Liver (tissue), 3 donors: ENCODE measurements at regions not wholly inside any gene's neighbourhood (a gene's known extent, or its start where the extent isn't known, plus 50 kb on each side); places are given as distances from the start of the nearest gene placed in this dataset.

Experiments
- ATF3 ChIP-seq: IDR thresholded peaks from 2 replicates; pipeline ENCODE4 v1.6.1; 2016; ENCODE audit warnings: antibody characterized with exemption
- CTCF ChIP-seq: fragments of 150-350 bp; IDR thresholded peaks from 2 replicates; pipeline ENCODE4 v1.5.1; 2017; ENCODE audit warnings: improper control_type of control experiment, low read depth, low read length; ENCODE audit not compliant: missing input control
- EGR1 ChIP-seq, 2 donors: IDR thresholded peaks; 2 replicates each; pipeline ENCODE4 v1.6.1; 2016 to 2018; ENCODE audit warnings: antibody characterized with exemption in 2 of 2, low read depth in 2 of 2
- FOXA1 ChIP-seq: IDR thresholded peaks from 2 replicates; pipeline ENCODE4 v1.6.1; 2016; ENCODE audit warnings: antibody characterized with exemption
- GABPA ChIP-seq, 2 donors: IDR thresholded peaks in 1 of 2; conservative IDR thresholded peaks in 1 of 2; 2 replicates each; pipeline ENCODE4 v1.6.1; 2016; ENCODE audit warnings: antibody characterized with exemption in 2 of 2, mild to moderate bottlenecking in 1 of 2, moderate library complexity in 1 of 2
- HNF4A ChIP-seq, 2 donors: conservative IDR thresholded peaks; 2 replicates each; pipeline ENCODE4 v1.6.1; 2016; ENCODE audit warnings: antibody characterized with exemption in 2 of 2, mild to moderate bottlenecking in 2 of 2
- JUND ChIP-seq, 2 donors: IDR thresholded peaks; 2 replicates each; pipeline ENCODE4 v1.6.1; 2016; ENCODE audit warnings: antibody characterized with exemption in 2 of 2
- RAD21 ChIP-seq, 2 donors: IDR thresholded peaks; 2 replicates each; pipeline ENCODE4 v1.6.1; 2016; ENCODE audit warnings: antibody characterized with exemption in 2 of 2, mild to moderate bottlenecking in 2 of 2
- SP1 ChIP-seq: IDR thresholded peaks from 2 replicates; pipeline ENCODE4 v1.6.1; 2018; ENCODE audit warnings: antibody characterized with exemption, mild to moderate bottlenecking
- TAF1 ChIP-seq: conservative IDR thresholded peaks from 2 replicates; pipeline ENCODE4 v1.6.1; 2016; ENCODE audit warnings: antibody characterized with exemption, mild to moderate bottlenecking
- YY1 ChIP-seq: IDR thresholded peaks from 2 replicates; pipeline ENCODE4 v1.6.1; 2016; ENCODE audit warnings: antibody characterized with exemption, mild to moderate bottlenecking
- ZBTB33 ChIP-seq: IDR thresholded peaks from 2 replicates; pipeline ENCODE4 v1.6.1; 2016; ENCODE audit warnings: antibody characterized with exemption
- TF ChIP-seq, protein P1 (sequence below): IDR thresholded peaks from 2 replicates; pipeline ENCODE4 v1.6.1; 2016; ENCODE audit warnings: antibody characterized with exemption
- TF ChIP-seq, protein P2 (sequence below): IDR thresholded peaks from 2 replicates; pipeline ENCODE4 v1.6.1; 2016; ENCODE audit warnings: antibody characterized with exemption, mild to moderate bottlenecking
- donor health status: healthy.
- donor health status: healthy.

DNA sequence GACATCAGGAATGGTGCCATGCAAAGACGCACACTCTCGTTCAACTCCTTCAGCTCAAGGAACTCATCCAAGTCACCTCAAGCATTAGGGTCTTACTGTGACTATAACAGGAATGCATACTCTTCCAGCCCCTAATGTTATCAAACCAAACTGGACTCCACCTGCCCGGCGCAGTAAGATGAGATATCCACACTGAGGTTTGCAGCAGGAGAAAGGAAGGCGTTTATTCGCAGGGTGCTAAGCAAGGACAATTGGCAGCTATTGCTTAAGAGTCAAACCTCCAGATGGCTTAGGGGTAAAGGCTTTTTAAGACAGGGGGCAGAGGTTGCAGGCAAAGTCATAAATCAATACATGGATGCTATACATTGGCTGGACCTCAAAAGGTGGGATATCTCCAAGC lies 159.4 kb upstream of the TAB2 start:
- no peak for TF ChIP-seq CTCF
- no peak for TF ChIP-seq YY1
- no peak for TF ChIP-seq GABPA (IDR thresholded peaks at IDR 0.05 in 1 of 2, conservative IDR thresholded peaks at IDR 0.05 in 1 of 2)
- TF ChIP-seq, protein P1, sequence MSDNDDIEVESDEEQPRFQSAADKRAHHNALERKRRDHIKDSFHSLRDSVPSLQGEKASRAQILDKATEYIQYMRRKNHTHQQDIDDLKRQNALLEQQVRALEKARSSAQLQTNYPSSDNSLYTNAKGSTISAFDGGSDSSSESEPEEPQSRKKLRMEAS, result no peak
- TF ChIP-seq, protein P2, sequence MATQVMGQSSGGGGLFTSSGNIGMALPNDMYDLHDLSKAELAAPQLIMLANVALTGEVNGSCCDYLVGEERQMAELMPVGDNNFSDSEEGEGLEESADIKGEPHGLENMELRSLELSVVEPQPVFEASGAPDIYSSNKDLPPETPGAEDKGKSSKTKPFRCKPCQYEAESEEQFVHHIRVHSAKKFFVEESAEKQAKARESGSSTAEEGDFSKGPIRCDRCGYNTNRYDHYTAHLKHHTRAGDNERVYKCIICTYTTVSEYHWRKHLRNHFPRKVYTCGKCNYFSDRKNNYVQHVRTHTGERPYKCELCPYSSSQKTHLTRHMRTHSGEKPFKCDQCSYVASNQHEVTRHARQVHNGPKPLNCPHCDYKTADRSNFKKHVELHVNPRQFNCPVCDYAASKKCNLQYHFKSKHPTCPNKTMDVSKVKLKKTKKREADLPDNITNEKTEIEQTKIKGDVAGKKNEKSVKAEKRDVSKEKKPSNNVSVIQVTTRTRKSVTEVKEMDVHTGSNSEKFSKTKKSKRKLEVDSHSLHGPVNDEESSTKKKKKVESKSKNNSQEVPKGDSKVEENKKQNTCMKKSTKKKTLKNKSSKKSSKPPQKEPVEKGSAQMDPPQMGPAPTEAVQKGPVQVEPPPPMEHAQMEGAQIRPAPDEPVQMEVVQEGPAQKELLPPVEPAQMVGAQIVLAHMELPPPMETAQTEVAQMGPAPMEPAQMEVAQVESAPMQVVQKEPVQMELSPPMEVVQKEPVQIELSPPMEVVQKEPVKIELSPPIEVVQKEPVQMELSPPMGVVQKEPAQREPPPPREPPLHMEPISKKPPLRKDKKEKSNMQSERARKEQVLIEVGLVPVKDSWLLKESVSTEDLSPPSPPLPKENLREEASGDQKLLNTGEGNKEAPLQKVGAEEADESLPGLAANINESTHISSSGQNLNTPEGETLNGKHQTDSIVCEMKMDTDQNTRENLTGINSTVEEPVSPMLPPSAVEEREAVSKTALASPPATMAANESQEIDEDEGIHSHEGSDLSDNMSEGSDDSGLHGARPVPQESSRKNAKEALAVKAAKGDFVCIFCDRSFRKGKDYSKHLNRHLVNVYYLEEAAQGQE, result no peak
- no peak for TF ChIP-seq FOXA1
- TF ChIP-seq RAD21 (IDR thresholded peaks at IDR 0.05), result no peak
- no peak for TF ChIP-seq TAF1
- TF ChIP-seq JUND (IDR thresholded peaks at IDR 0.05), result no peak
- TF ChIP-seq ATF3, result no peak
- TF ChIP-seq EGR1 (IDR thresholded peaks at IDR 0.05; ENCODE audit: low read depth in 2 of 2), result no peak
- TF ChIP-seq SP1, result no peak
- no peak for TF ChIP-seq HNF4A (conservative IDR thresholded peaks at IDR 0.05)
- no peak for TF ChIP-seq ZBTB33
